Calu3 (cell line): ENCODE measurements at regions not wholly inside any gene's neighbourhood (a gene's known extent, or its start where the extent isn't known, plus 50 kb on each side); places are given as distances from the start of the nearest gene placed in this dataset.

ENCODE experiments used
- BruUV-seq: library from RNA; stranded (reverse); fragments of 400-500 nt; replicated peaks from 2 replicates; lab custom pipeline; 2021; lab: Mats Ljungman, UMichigan
- CTCF ChIA-PET: fragments of 300-600 bp; sonication (Branson Sonifier 250); formaldehyde crosslinking; loops from one replicate; lab custom pipeline; 2022; ENCODE audit warnings: antibody characterized with exemption; lab: Charles Lee
- DNase-seq: peaks from one replicate; pipeline ENCODE4 v3.0.0; 2022
- H3K27ac Mint-ChIP-seq: one replicate; pipeline ENCODE4 v1.8.0; 2022; ENCODE audit warnings: mixed read lengths; ENCODE audit not compliant: unreplicated experiment
- H3K27me3 Mint-ChIP-seq: one replicate; pipeline ENCODE4 v1.8.0; 2022; ENCODE audit warnings: mixed read lengths; ENCODE audit not compliant: unreplicated experiment
- H3K36me3 Mint-ChIP-seq: one replicate; pipeline ENCODE4 v1.8.0; 2022; ENCODE audit warnings: mild to moderate bottlenecking, moderate library complexity, mixed read lengths; ENCODE audit not compliant: insufficient read depth, unreplicated experiment
- H3K4me1 Mint-ChIP-seq: one replicate; pipeline ENCODE4 v1.8.0; 2022; ENCODE audit warnings: mild to moderate bottlenecking, low read depth, mixed read lengths; ENCODE audit not compliant: unreplicated experiment
- H3K4me3 Mint-ChIP-seq: one replicate; pipeline ENCODE4 v1.8.0; 2022; ENCODE audit warnings: mild to moderate bottlenecking, low read depth, moderate library complexity, mixed read lengths; ENCODE audit not compliant: unreplicated experiment
- H3K9me3 Mint-ChIP-seq: one replicate; pipeline ENCODE4 v1.8.0; 2022; ENCODE audit warnings: low read depth, mixed read lengths; ENCODE audit not compliant: unreplicated experiment
- intact Hi-C: fragments of 100-400 bp; cut with micrococcal nuclease; formaldehyde crosslinking; loops from one replicate; pipeline ENCODE4 v1.10.0; 2022; ENCODE audit not compliant: unreplicated experiment
- TF ChIP-seq, protein P1 (sequence below): fragments of 200-600 bp; IDR thresholded peaks from one replicate; pipeline ENCODE4 v1.8.0; 2022; ENCODE audit warnings: antibody characterized with exemption; ENCODE audit not compliant: unreplicated experiment

- no TSS peak for BruUV-seq
- CTCF ChIA-PET, result no interaction called here
Observed at GRCh38 chr4:127240764-127241105, 392.0 kb upstream of the INTU start.

GRCh38 chr4:127244515-127244914 is 388.2 kb upstream of the INTU start:
- Mint-ChIP-seq H3K27ac (no peak overlapping the region), H3K4me1 (no peaks in the 10 kb centered on the region), H3K36me3 (no peaks in the 10 kb centered on the region), H3K9me3 (no peaks in the 10 kb centered on the region), H3K27me3 (no peaks in the 10 kb centered on the region), H3K4me3 (no peak overlapping the region)
- no TSS peak for BruUV-seq
- CTCF ChIA-PET, result no interaction called here
- intact Hi-C loops, result no loop called here
- DNase-seq, result no peak
- TF ChIP-seq, protein P1, sequence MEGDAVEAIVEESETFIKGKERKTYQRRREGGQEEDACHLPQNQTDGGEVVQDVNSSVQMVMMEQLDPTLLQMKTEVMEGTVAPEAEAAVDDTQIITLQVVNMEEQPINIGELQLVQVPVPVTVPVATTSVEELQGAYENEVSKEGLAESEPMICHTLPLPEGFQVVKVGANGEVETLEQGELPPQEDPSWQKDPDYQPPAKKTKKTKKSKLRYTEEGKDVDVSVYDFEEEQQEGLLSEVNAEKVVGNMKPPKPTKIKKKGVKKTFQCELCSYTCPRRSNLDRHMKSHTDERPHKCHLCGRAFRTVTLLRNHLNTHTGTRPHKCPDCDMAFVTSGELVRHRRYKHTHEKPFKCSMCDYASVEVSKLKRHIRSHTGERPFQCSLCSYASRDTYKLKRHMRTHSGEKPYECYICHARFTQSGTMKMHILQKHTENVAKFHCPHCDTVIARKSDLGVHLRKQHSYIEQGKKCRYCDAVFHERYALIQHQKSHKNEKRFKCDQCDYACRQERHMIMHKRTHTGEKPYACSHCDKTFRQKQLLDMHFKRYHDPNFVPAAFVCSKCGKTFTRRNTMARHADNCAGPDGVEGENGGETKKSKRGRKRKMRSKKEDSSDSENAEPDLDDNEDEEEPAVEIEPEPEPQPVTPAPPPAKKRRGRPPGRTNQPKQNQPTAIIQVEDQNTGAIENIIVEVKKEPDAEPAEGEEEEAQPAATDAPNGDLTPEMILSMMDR, result no peak

More at GRCh38 chr4:127240764-127241105, 392.0 kb upstream of the INTU start:
- H3K4me1 Mint-ChIP-seq, result no peaks in the 10 kb centered on the region
- no peak for DNase-seq
- intact Hi-C loops, result no loop called here
- H3K9me3 Mint-ChIP-seq, result no peaks in the 10 kb centered on the region
- no peak overlapping the region for H3K4me3 Mint-ChIP-seq
- TF ChIP-seq, protein P1, result no peak
- H3K36me3 Mint-ChIP-seq, result no peaks in the 10 kb centered on the region
- H3K27me3 Mint-ChIP-seq, result no peaks in the 10 kb centered on the region
- H3K27ac Mint-ChIP-seq, result no peak overlapping the region

GRCh38 chr4:127246963-127247952 is 385.5 kb upstream of the INTU start:
- no peak for DNase-seq
- Mint-ChIP-seq H3K36me3 (no peaks in the 10 kb centered on the region), H3K9me3 (no peaks in the 10 kb centered on the region), H3K4me3 (no peak overlapping the region), H3K4me1 (no peaks in the 10 kb centered on the region), H3K27ac (no peak overlapping the region), H3K27me3 (no peaks in the 10 kb centered on the region)
- intact Hi-C loops, result no loop called here
- BruUV-seq, result no TSS peak
- TF ChIP-seq, protein P1, result no peak
- CTCF ChIA-PET, result no interaction called here

- no peaks in the 10 kb centered on the region for H3K4me1 Mint-ChIP-seq
- no peaks in the 10 kb centered on the region for H3K36me3 Mint-ChIP-seq
- no peaks in the 10 kb centered on the region for H3K27me3 Mint-ChIP-seq
- TF ChIP-seq, protein P1, result no peak
- no peak overlapping the region for H3K27ac Mint-ChIP-seq
- no peak for DNase-seq
- intact Hi-C loops, result no loop called here
- H3K9me3 Mint-ChIP-seq, result no peaks in the 10 kb centered on the region
- CTCF ChIA-PET, result no interaction called here
- H3K4me3 Mint-ChIP-seq, result no peak overlapping the region
- BruUV-seq, result no TSS peak
Observed at GRCh38 chr4:127249066-127249766, 383.5 kb upstream of the INTU start.
